ENCODE measurements at regions not wholly inside any gene's neighbourhood (a gene's known extent, or its start where the extent isn't known, plus 50 kb on each side); places are given as distances from the start of the nearest gene placed in this dataset.
"Not testable (repeated sequence)": the region's sequence is repeated elsewhere in the genome, so short reads cannot be mapped to it uniquely, and the experiment has no call there.

GRCh38 chr5:134471858-134472449 lies 53.5 kb upstream of the JADE2 start:
- DNase-seq (ENCODE audit: low read depth): not testable (repeated sequence)

DNA sequence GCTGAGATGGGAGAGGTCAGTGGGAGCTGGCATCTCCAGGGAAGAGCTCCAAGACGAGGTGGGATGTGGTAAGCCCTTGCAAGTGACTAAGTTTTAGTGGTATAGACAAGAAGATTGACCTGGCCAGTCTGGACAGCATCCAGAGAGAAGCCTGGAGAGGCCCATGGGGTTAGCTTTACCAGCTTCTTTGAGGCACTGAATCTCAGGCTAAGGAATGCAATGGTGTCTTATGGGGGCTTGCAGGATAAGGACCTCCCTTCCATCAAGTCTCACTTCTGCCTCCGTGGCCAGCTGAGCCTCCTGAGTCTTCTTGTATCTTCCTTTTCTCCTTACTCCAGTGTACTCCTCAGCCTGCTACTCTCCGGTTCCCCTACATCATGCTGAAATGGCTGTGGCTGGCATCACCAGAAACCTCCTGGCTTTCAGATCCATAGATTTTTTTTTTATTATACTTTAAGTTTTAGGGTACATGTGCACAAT lies 56.5 kb upstream of the JADE2 start:
- DNase-seq (ENCODE audit: low read depth): no peak

DNA sequence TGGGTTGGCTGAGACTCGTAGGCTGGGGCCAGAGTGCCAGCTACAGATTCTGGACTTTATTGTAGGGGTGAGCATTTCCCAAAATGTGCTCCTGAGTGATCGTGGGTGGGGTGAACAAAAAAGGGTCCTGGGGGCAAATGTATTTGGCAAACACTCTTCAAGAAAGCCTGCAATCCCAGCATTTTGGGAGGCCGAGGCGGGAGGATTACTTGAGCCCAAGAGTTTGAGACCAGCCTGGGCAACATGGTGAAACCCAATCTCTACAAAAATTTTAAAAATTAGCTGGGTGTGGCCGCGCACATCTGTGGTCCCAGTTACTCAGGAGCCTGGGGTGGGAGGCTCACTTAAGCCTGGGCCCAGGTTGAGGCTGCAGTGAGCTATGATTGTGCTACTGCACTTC lies 55.5 kb upstream of the CDKN2AIPNL start:
- DNase-seq (ENCODE audit: low read depth): no peak

- peak; percentile 89 for DNase-seq (ENCODE audit: low read depth)
Observed at GRCh38 chr5:134466241-134467069, 54.8 kb upstream of the CDKN2AIPNL start.

DNA sequence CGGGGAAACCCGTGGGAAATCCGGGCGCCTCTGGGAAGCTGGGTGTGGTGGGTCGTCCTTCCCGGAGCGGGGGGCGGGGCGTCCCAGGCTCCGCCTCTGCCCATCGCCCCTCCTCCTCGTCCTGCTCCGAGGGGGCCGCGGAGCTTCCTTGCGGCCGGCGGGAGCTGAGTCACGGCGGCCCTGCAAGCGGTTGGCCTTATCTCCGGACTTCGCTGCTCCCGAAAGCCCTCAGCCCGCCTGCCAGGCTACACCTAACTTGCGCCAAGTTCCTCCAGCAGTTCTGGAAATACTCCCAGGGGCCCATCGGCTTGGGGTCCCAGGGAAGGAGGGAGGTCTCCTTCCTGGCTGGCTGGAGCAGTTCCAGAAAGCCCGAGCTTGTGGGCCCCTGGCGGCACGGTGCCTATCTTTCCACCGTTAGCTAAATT lies 54.1 kb upstream of the CDKN2AIPNL start:
- DNase-seq (ENCODE audit: low read depth): peak; percentile 97

- DNase-seq (ENCODE audit: low read depth): no peak
Observed at GRCh38 chr5:134464988-134465815, 53.5 kb upstream of the CDKN2AIPNL start.

DNA sequence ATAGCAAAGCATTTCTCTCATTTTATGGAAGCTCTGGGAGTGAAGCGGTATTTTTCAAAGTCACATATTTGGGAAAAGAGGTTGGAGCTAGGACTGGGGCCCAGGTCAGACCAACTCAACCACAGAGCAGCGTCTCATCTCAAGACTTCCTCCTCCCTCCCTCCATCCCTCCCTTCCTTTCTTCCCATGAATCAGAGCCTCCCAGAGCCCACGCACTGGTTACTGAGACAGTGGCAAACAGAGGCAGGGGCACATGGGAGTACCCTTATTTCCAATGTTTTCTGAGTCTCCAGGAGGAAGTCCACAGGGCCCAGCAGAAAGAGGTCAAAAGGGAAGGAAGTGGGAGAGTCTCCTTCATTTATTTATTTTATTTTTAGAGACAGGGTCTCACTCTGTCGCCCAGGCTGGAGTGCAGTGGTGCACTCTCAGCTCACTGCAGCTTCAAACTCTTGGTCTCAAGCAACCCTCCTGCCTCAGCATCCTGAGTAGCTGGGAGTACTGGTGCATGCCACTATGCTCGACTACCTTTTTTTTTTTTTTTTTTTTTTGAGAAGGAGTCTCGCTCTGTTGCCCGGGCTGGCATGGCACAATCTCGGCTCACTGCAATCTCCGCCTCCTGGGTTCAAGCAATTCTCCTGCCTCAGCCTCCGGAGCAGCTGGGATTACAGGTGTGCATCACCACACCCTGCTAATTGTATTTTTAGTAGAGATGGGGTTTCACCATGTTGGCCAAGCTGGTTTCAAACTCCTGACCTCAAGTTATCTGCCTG lies 52.5 kb upstream of the CDKN2AIPNL start:
- DNase-seq (ENCODE audit: low read depth): peak; percentile 37

GRCh38 chr5:134463176-134463720 lies 51.6 kb upstream of the CDKN2AIPNL start:
- no peak for DNase-seq (ENCODE audit: low read depth)

- no peak for DNase-seq (ENCODE audit: low read depth)
Observed at GRCh38 chr5:134462761-134463160, 51.1 kb upstream of the CDKN2AIPNL start.

GRCh38 chr5:134462047-134462575 lies 50.4 kb upstream of the CDKN2AIPNL start:
- DNase-seq (ENCODE audit: low read depth): no peak
